Central memory CD8-positive, alpha-beta T cell (primary cell): ENCODE measurements at regions not wholly inside any gene's neighbourhood (a gene's known extent, or its start where the extent isn't known, plus 50 kb on each side); places are given as distances from the start of the nearest gene placed in this dataset.

Experiments used
- ATAC-seq: fragments of 150-1000 bp; cut with Tn5 transposase; replicated peaks from 2 replicates; pipeline ENCODE4 v1.10.0; 2022; ENCODE audit warnings: mild to moderate bottlenecking, moderate FRiP score, moderate number of reproducible peaks; ENCODE audit not compliant: poor library complexity, severe bottlenecking; ENCODE audit errors: extremely low read depth
- DNase-seq, 2 donors: peaks; one replicate each; pipeline ENCODE4 v3.0.0; 2021; ENCODE audit warnings: low spot score in 2 of 2
- H3K27ac Mint-ChIP-seq: one replicate; pipeline ENCODE4 v1.8.0; 2022; ENCODE audit warnings: low read depth, mild to moderate bottlenecking, moderate library complexity, mixed read lengths
- H3K27me3 Mint-ChIP-seq: one replicate; pipeline ENCODE4 v1.8.0; 2022; ENCODE audit warnings: mixed read lengths
- H3K36me3 Mint-ChIP-seq: one replicate; pipeline ENCODE4 v1.8.0; 2022; ENCODE audit warnings: mild to moderate bottlenecking, moderate library complexity, mixed read lengths; ENCODE audit not compliant: insufficient read depth
- H3K4me1 Mint-ChIP-seq: one replicate; pipeline ENCODE4 v1.8.0; 2022; ENCODE audit warnings: mixed read lengths
- H3K4me3 Mint-ChIP-seq: one replicate; pipeline ENCODE4 v1.8.0; 2022; ENCODE audit warnings: mild to moderate bottlenecking, moderate library complexity, mixed read lengths
- H3K9me3 Mint-ChIP-seq: one replicate; pipeline ENCODE4 v1.8.0; 2022; ENCODE audit warnings: mixed read lengths

- H3K36me3 Mint-ChIP-seq: no peaks in the 10 kb centered on the region
- H3K4me3 Mint-ChIP-seq: no peak overlapping the region
- no peak overlapping the region for H3K27ac Mint-ChIP-seq
- H3K4me1 Mint-ChIP-seq: no peaks in the 10 kb centered on the region
- DNase-seq (no peak), ATAC-seq (no peak)
- no peaks in the 10 kb centered on the region for H3K27me3 Mint-ChIP-seq
- peaks cover 28% of the 10 kb centered on the region for H3K9me3 Mint-ChIP-seq
Measured at GRCh38 chr21:19011451-19011850, 607.9 kb upstream of the TMPRSS15 start.

GRCh38 chr21:19013916-19014315, 610.3 kb upstream of the TMPRSS15 start:
- H3K9me3 Mint-ChIP-seq: peaks cover 17% of the 10 kb centered on the region

GRCh38 chr21:19018529-19018928, 614.9 kb upstream of the TMPRSS15 start:
- Mint-ChIP-seq H3K27me3 (no peaks in the 10 kb centered on the region), H3K9me3 (peaks cover 7% of the 10 kb centered on the region), H3K27ac (no peak overlapping the region), H3K4me3 (no peak overlapping the region), H3K4me1 (no peaks in the 10 kb centered on the region), H3K36me3 (no peaks in the 10 kb centered on the region)
- ATAC-seq (no peak), DNase-seq (no peak)

More at GRCh38 chr21:19013916-19014315, 610.3 kb upstream of the TMPRSS15 start:
- Mint-ChIP-seq H3K27ac (no peak overlapping the region), H3K4me3 (no peak overlapping the region), H3K4me1 (no peaks in the 10 kb centered on the region), H3K27me3 (no peaks in the 10 kb centered on the region), H3K36me3 (no peaks in the 10 kb centered on the region)
- ATAC-seq (no peak), DNase-seq (no peak)

GRCh38 chr21:19022978-19023377, 619.4 kb upstream of the TMPRSS15 start:
- H3K4me3 Mint-ChIP-seq: no peak overlapping the region
- H3K27ac Mint-ChIP-seq: no peak overlapping the region
- no peaks in the 10 kb centered on the region for H3K9me3 Mint-ChIP-seq
- H3K4me1 Mint-ChIP-seq: no peaks in the 10 kb centered on the region
- no peaks in the 10 kb centered on the region for H3K27me3 Mint-ChIP-seq
- no peaks in the 10 kb centered on the region for H3K36me3 Mint-ChIP-seq
- no peak for ATAC-seq
- no peak for DNase-seq

GRCh38 chr21:19026911-19027310, 623.3 kb upstream of the TMPRSS15 start:
- ATAC-seq (no peak), DNase-seq (no peak)
- H3K36me3 Mint-ChIP-seq: no peaks in the 10 kb centered on the region
- no peak overlapping the region for H3K4me3 Mint-ChIP-seq
- no peak overlapping the region for H3K27ac Mint-ChIP-seq
- no peaks in the 10 kb centered on the region for H3K4me1 Mint-ChIP-seq
- no peaks in the 10 kb centered on the region for H3K27me3 Mint-ChIP-seq
- no peaks in the 10 kb centered on the region for H3K9me3 Mint-ChIP-seq

- peaks cover 13% of the 10 kb centered on the region for H3K9me3 Mint-ChIP-seq
- no peak for ATAC-seq
- DNase-seq: no peak
- H3K27me3 Mint-ChIP-seq: no peaks in the 10 kb centered on the region
- H3K4me3 Mint-ChIP-seq: no peak overlapping the region
- H3K27ac Mint-ChIP-seq: no peak overlapping the region
- no peaks in the 10 kb centered on the region for H3K4me1 Mint-ChIP-seq
- H3K36me3 Mint-ChIP-seq: no peaks in the 10 kb centered on the region
Measured at GRCh38 chr21:19029816-19030215, 626.2 kb upstream of the TMPRSS15 start.

- no peak overlapping the region for H3K4me3 Mint-ChIP-seq
- no peak overlapping the region for H3K27ac Mint-ChIP-seq
- H3K36me3 Mint-ChIP-seq: no peaks in the 10 kb centered on the region
- peaks cover 14% of the 10 kb centered on the region for H3K9me3 Mint-ChIP-seq
- no peak for DNase-seq
- H3K4me1 Mint-ChIP-seq: no peaks in the 10 kb centered on the region
- ATAC-seq: no peak
- no peaks in the 10 kb centered on the region for H3K27me3 Mint-ChIP-seq
Measured at GRCh38 chr21:19031953-19032352, 628.4 kb upstream of the TMPRSS15 start.

GRCh38 chr21:19034041-19034440, 630.5 kb upstream of the TMPRSS15 start:
- no peak overlapping the region for H3K27ac Mint-ChIP-seq
- no peaks in the 10 kb centered on the region for H3K4me1 Mint-ChIP-seq
- no peaks in the 10 kb centered on the region for H3K36me3 Mint-ChIP-seq
- H3K9me3 Mint-ChIP-seq: peaks cover 14% of the 10 kb centered on the region
- no peak overlapping the region for H3K4me3 Mint-ChIP-seq
- DNase-seq: no peak
- ATAC-seq: no peak
- no peaks in the 10 kb centered on the region for H3K27me3 Mint-ChIP-seq

- H3K4me1 Mint-ChIP-seq: no peaks in the 10 kb centered on the region
- ATAC-seq: no peak
- DNase-seq: no peak
- no peak overlapping the region for H3K4me3 Mint-ChIP-seq
- H3K27ac Mint-ChIP-seq: no peak overlapping the region
- no peaks in the 10 kb centered on the region for H3K36me3 Mint-ChIP-seq
- H3K9me3 Mint-ChIP-seq: peaks cover 14% of the 10 kb centered on the region
- H3K27me3 Mint-ChIP-seq: no peaks in the 10 kb centered on the region
Measured at GRCh38 chr21:19034560-19034959, 631.0 kb upstream of the TMPRSS15 start.

- Mint-ChIP-seq H3K27ac (no peak overlapping the region), H3K4me1 (no peaks in the 10 kb centered on the region), H3K9me3 (peaks cover 30% of the 10 kb centered on the region), H3K4me3 (no peak overlapping the region), H3K36me3 (no peaks in the 10 kb centered on the region), H3K27me3 (no peaks in the 10 kb centered on the region)
- DNase-seq: no peak
- ATAC-seq: no peak
Measured at GRCh38 chr21:19045876-19046275, 642.3 kb upstream of the TMPRSS15 start.

GRCh38 chr21:19048098-19048672, 644.6 kb upstream of the TMPRSS15 start:
- ATAC-seq: no peak
- Mint-ChIP-seq H3K9me3 (peaks cover 31% of the 10 kb centered on the region), H3K36me3 (no peaks in the 10 kb centered on the region)

GRCh38 chr21:19049567-19049966, 646.0 kb upstream of the TMPRSS15 start:
- ATAC-seq: no peak
- no peak overlapping the region for H3K4me3 Mint-ChIP-seq

More at GRCh38 chr21:19048098-19048672, 644.6 kb upstream of the TMPRSS15 start:
- DNase-seq: no peak
- H3K4me3 Mint-ChIP-seq: no peak overlapping the region
- H3K27ac Mint-ChIP-seq: no peak overlapping the region
- H3K27me3 Mint-ChIP-seq: no peaks in the 10 kb centered on the region
- H3K4me1 Mint-ChIP-seq: no peaks in the 10 kb centered on the region

GRCh38 chr21:19065164-19065563, 661.6 kb upstream of the TMPRSS15 start:
- Mint-ChIP-seq H3K36me3 (no peaks in the 10 kb centered on the region), H3K4me3 (no peak overlapping the region), H3K27me3 (no peaks in the 10 kb centered on the region), H3K27ac (no peak overlapping the region), H3K4me1 (no peaks in the 10 kb centered on the region), H3K9me3 (no peaks in the 10 kb centered on the region)
- DNase-seq: no peak
- no peak for ATAC-seq

More at GRCh38 chr21:19049567-19049966, 646.0 kb upstream of the TMPRSS15 start:
- H3K27ac Mint-ChIP-seq: no peak overlapping the region
- no peaks in the 10 kb centered on the region for H3K27me3 Mint-ChIP-seq
- no peak for DNase-seq
- no peaks in the 10 kb centered on the region for H3K36me3 Mint-ChIP-seq
- H3K4me1 Mint-ChIP-seq: no peaks in the 10 kb centered on the region
- H3K9me3 Mint-ChIP-seq: peaks cover 29% of the 10 kb centered on the region
